Suprapubic skin (tissue), 4 donors: ENCODE measurements at regions not wholly inside any gene's neighbourhood (a gene's known extent, or its start where the extent isn't known, plus 50 kb on each side); places are given as distances from the start of the nearest gene placed in this dataset.

Experiments
- DNase-seq, 2 donors: peaks; one replicate each; pipeline ENCODE4 v3.0.0-alpha.2; 2019; ENCODE audit warnings: low spot score in 2 of 2
- H3K27ac ChIP-seq: fragments of 200-600 bp; sonication (generic); one replicate; pipeline ENCODE4 v1.5.1; 2019
- H3K27me3 ChIP-seq: fragments of 200-600 bp; sonication (generic); one replicate; pipeline ENCODE4 v1.5.1; 2019
- H3K36me3 ChIP-seq: fragments of 200-600 bp; sonication (generic); one replicate; pipeline ENCODE4 v1.5.1; 2019
- H3K4me1 ChIP-seq: fragments of 200-600 bp; sonication (generic); one replicate; pipeline ENCODE4 v1.5.1; 2019
- H3K4me3 ChIP-seq: fragments of 200-600 bp; sonication (generic); one replicate; pipeline ENCODE4 v1.5.1; 2019; ENCODE audit warnings: mild to moderate bottlenecking
- H3K9me3 ChIP-seq: fragments of 200-600 bp; sonication (generic); one replicate; pipeline ENCODE4 v1.5.1; 2019
- EP300 ChIP-seq: sonication (generic); formaldehyde crosslinking; IDR thresholded peaks from one replicate; pipeline ENCODE4 v1.6.1; 2017; ENCODE audit warnings: antibody characterized with exemption
- POLR2A ChIP-seq, 2 donors: fragments of 450-650 bp; IDR thresholded peaks; one replicate each; pipeline ENCODE4 v1.6.1; 2017; ENCODE audit warnings: antibody characterized with exemption in 2 of 2, mild to moderate bottlenecking in 2 of 2, moderate library complexity in 2 of 2
- POLR2AphosphoS5 ChIP-seq, 3 donors: sonication (generic); formaldehyde crosslinking; IDR thresholded peaks; one replicate each; pipeline ENCODE4 v1.6.1; 2017; ENCODE audit warnings: antibody characterized with exemption in 3 of 3
- WGBS: methylation state at CpG from one replicate; pipeline ENCODE4 v1.1.5; 2018; 5-methylcytosine and 5-hydroxymethylcytosine counted together
- TF ChIP-seq, protein P1 (sequence below), 2 donors: fragments of 200-600 bp in 1 of 2; fragments of 450-650 bp in 1 of 2; sonication (generic) in 1 of 2; IDR thresholded peaks; one replicate each; pipeline ENCODE4 v1.5.1; 2016 to 2019; ENCODE audit warnings: antibody characterized with exemption in 2 of 2, mild to moderate bottlenecking in 1 of 2, moderate library complexity in 1 of 2

- Histone ChIP-seq H3K36me3 (no peaks in the 10 kb centered on the region), H3K4me1 (no peaks in the 10 kb centered on the region), H3K27me3 (peaks cover 32% of the 10 kb centered on the region), H3K27ac (no peak overlapping the region), H3K4me3 (no peak overlapping the region), H3K9me3 (no peaks in the 10 kb centered on the region)
- no peak for DNase-seq
- TF ChIP-seq, protein P1, sequence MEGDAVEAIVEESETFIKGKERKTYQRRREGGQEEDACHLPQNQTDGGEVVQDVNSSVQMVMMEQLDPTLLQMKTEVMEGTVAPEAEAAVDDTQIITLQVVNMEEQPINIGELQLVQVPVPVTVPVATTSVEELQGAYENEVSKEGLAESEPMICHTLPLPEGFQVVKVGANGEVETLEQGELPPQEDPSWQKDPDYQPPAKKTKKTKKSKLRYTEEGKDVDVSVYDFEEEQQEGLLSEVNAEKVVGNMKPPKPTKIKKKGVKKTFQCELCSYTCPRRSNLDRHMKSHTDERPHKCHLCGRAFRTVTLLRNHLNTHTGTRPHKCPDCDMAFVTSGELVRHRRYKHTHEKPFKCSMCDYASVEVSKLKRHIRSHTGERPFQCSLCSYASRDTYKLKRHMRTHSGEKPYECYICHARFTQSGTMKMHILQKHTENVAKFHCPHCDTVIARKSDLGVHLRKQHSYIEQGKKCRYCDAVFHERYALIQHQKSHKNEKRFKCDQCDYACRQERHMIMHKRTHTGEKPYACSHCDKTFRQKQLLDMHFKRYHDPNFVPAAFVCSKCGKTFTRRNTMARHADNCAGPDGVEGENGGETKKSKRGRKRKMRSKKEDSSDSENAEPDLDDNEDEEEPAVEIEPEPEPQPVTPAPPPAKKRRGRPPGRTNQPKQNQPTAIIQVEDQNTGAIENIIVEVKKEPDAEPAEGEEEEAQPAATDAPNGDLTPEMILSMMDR (IDR thresholded peaks at IDR 0.05), result no peak
- TF ChIP-seq EP300 (no peak), POLR2A (IDR thresholded peaks at IDR 0.05) (no peak), POLR2AphosphoS5 (IDR thresholded peaks at IDR 0.05) (no peak)
- 67% methylated on average over 3 of the region's 3 CpGs for WGBS
Measured at GRCh38 chr22:22408269-22408668, 100.3 kb downstream of the ZNF280B start.

GRCh38 chr22:22408731-22409696 lies 99.5 kb downstream of the ZNF280B start:
- Histone ChIP-seq H3K27me3 (peaks cover 32% of the 10 kb centered on the region), H3K27ac (no peak overlapping the region), H3K4me3 (no peak overlapping the region), H3K36me3 (no peaks in the 10 kb centered on the region), H3K9me3 (no peaks in the 10 kb centered on the region), H3K4me1 (no peaks in the 10 kb centered on the region)
- no peak for DNase-seq
- TF ChIP-seq POLR2AphosphoS5 (IDR thresholded peaks at IDR 0.05) (no peak), EP300 (no peak), POLR2A (IDR thresholded peaks at IDR 0.05) (no peak)
- TF ChIP-seq, protein P1 (IDR thresholded peaks at IDR 0.05), result no peak
- 46% methylated on average over 14 of the region's 14 CpGs for WGBS

GRCh38 chr22:22410121-22410520 lies 98.4 kb downstream of the ZNF280B start:
- DNase-seq, result no peak
- no peaks in the 10 kb centered on the region for H3K9me3 ChIP-seq
- H3K27me3 ChIP-seq, result peaks cover 33% of the 10 kb centered on the region
- no peaks in the 10 kb centered on the region for H3K36me3 ChIP-seq
- H3K4me3 ChIP-seq, result no peak overlapping the region
- no peaks in the 10 kb centered on the region for H3K4me1 ChIP-seq
- TF ChIP-seq, protein P1 (IDR thresholded peaks at IDR 0.05), result no peak
- no peak for TF ChIP-seq POLR2A (IDR thresholded peaks at IDR 0.05)
- no peak for TF ChIP-seq POLR2AphosphoS5 (IDR thresholded peaks at IDR 0.05)
- TF ChIP-seq EP300, result no peak
- no peak overlapping the region for H3K27ac ChIP-seq
- no CpG with 5 or more reads among the region's 5 CpGs for WGBS

DNA sequence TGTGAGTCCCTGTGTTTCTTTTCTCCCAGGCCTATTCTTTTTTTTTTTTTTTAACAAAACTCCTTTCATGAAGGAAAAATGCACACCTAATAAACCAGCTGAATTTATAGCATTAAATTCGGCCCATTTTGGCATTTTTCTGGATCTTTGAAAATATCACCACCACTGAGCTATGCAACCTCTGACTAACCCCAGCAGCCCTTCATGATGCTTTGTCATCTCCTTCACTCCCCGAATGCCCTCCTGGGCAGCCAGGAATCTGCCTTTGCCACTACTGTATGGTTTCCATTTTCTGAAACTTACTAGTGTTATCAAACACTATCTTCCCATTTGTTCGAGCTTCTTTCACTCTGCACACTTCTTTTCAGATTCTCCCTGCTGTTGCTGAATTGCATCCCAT lies 97.9 kb downstream of the ZNF280B start:
- H3K36me3 ChIP-seq, result no peaks in the 10 kb centered on the region
- H3K27ac ChIP-seq, result no peak overlapping the region
- no peaks in the 10 kb centered on the region for H3K4me1 ChIP-seq
- H3K27me3 ChIP-seq, result peaks cover 36% of the 10 kb centered on the region
- DNase-seq, result no peak
- H3K4me3 ChIP-seq, result no peak overlapping the region
- TF ChIP-seq, protein P1 (IDR thresholded peaks at IDR 0.05), result no peak
- no peak for TF ChIP-seq EP300
- no peak for TF ChIP-seq POLR2AphosphoS5 (IDR thresholded peaks at IDR 0.05)
- no peak for TF ChIP-seq POLR2A (IDR thresholded peaks at IDR 0.05)
- H3K9me3 ChIP-seq, result no peaks in the 10 kb centered on the region
- WGBS, result 68% methylated on average over 3 of the region's 3 CpGs

DNA sequence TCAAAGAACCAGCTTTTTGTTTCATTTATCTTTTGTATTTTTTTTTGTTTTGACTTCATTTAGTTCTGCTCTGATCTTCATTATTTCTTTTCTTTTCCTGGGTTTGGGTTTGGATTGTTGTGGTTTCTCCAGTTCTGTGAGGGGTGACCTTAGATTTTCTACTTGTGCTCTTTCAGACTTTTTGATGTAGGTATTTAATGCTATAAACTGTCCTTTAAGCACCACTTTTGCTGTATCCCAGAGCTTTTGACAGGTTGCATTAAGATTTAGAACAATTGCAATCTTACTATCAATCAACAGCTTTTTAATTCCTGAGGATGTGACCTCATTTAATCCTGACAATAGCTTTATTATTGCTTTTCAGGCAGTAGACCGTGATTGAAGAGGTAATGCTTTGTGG lies 94.3 kb downstream of the ZNF280B start:
- no peaks in the 10 kb centered on the region for H3K36me3 ChIP-seq
- H3K4me3 ChIP-seq, result no peak overlapping the region
- no peak for DNase-seq
- no peaks in the 10 kb centered on the region for H3K4me1 ChIP-seq
- no peak overlapping the region for H3K27ac ChIP-seq
- no peak for TF ChIP-seq POLR2A (IDR thresholded peaks at IDR 0.05)
- TF ChIP-seq EP300, result no peak
- TF ChIP-seq, protein P1 (IDR thresholded peaks at IDR 0.05), result no peak
- no peak for TF ChIP-seq POLR2AphosphoS5 (IDR thresholded peaks at IDR 0.05)
- H3K9me3 ChIP-seq, result no peaks in the 10 kb centered on the region
- peaks cover 40% of the 10 kb centered on the region for H3K27me3 ChIP-seq
- 42% methylated on average over 1 of the region's 1 CpG for WGBS
